Adrenal gland (tissue), 5 donors: ENCODE measurements at regions not wholly inside any gene's neighbourhood (a gene's known extent, or its start where the extent isn't known, plus 50 kb on each side); places are given as distances from the start of the nearest gene placed in this dataset.

Experiments
- CTCF ChIP-seq, 6 experiments: fragments of 450-650 bp in 4 of 6; fragments of 200-600 bp in 2 of 6; sonication (generic) in 1 of 6; IDR thresholded peaks; 1 replicate in 5 of 6; 2 replicates in 1 of 6; pipeline versions ENCODE4 v1.5.1 to v1.8.0; 2016 to 2021; ENCODE audit warnings: antibody characterized with exemption in 6 of 6, mild to moderate bottlenecking in 2 of 6, moderate library complexity in 1 of 6
- POLR2A ChIP-seq, 2 donors: fragments of 450-650 bp; IDR thresholded peaks; one replicate each; pipeline ENCODE4 v1.6.1; 2017; ENCODE audit warnings: antibody characterized with exemption in 2 of 2, mild to moderate bottlenecking in 2 of 2, moderate library complexity in 1 of 2
- donor health status: DM: no; HTN: no; CAD: no.

DNA sequence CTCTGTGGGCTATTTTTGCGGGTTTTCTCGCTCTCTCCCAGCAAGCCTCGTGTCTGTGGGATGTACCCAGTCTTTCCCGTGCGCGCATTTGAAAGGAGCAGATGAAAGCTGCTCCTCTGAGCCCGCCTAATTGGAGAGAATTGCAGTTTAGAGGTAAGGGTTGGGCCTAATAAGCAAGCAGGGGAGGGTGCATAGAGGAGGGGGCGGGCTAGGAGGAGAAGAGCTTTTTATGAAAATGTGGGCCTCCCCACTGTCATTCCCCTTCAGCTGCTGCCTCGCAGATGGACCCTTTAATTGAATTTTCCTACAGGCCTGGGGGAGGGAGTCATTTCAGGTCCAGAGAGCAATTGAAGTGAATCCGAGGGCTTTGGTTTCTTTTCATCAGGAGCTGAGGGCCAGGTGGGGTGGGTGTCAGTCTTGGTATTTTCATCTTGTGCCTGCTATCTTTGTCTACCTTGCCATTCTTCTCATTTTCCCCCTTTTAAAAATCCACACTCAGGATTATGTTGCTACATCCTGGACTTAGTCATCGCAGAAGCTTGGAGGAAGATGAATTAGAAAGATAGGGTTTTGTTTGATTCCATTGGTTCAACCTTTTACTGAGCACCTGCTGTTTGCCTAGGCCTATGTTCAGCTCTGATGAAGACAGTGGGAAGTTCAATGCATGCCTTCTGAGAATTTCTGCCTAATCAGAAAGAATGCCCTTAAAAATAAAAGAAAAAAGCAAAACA is 423.4 kb downstream of the CD83 start:
- TF ChIP-seq CTCF (IDR thresholded peaks at IDR 0.05) (no peak), POLR2A (IDR thresholded peaks at IDR 0.05) (no peak)
